Pulmonary artery endothelial cell (primary cell): ENCODE measurements at regions not wholly inside any gene's neighbourhood (a gene's known extent, or its start where the extent isn't known, plus 50 kb on each side); places are given as distances from the start of the nearest gene placed in this dataset.
A peak's percentile ranks its signal among the peaks of the same experiment; 100 is the strongest.

Source experiments
- DNase-seq: peaks from one replicate; pipeline ENCODE4 v3.0.0-alpha.2; 2011; ENCODE audit warnings: low read depth, low spot score

DNA sequence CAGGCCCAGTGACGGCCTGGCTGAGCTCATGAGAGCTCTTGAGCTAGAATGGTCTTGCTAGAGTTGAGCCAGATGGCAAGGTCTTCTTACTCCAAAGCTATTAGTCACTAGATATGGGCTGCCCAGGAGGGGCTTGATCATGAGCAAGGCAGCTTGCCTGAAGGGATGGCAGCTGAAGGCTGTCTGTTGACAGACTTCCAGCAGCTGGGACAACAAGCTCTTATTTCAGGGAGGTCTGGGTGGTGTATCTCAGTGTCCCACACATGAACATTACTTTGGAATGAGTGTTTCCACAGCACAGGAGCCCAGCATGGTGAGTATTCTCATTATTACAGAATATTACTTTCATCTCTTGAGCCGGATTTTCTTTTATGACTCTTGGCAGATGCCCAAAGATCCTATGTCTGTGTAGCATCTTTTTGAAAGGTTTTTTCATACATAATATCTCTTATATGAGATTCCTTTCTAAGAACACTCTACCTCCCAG, 414.1 kb downstream of the ARHGEF28 start:
- DNase-seq, result no peak

DNA sequence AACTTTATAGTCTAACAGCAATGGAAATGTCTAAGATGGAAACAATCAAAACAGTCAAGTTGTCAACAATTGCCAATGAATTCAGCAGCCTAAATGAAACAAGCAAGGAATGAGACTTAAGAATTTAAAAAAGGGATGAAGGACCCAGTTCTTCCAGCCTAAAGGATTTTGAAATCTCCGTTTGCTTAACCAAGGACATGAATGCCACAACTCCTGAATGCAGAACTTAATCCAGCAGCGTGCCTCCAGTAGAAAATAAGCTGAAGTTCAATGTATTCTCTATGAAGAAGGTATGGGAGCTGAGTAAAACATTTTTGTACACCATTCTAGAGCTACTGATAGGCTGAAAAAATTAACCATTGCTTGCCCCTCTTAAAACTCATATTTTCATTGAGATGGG, 411.3 kb downstream of the ARHGEF28 start:
- no peak for DNase-seq

GRCh38 chr5:74035521-74035937, 409.5 kb downstream of the ARHGEF28 start:
- DNase-seq, result peak; percentile 15

DNA sequence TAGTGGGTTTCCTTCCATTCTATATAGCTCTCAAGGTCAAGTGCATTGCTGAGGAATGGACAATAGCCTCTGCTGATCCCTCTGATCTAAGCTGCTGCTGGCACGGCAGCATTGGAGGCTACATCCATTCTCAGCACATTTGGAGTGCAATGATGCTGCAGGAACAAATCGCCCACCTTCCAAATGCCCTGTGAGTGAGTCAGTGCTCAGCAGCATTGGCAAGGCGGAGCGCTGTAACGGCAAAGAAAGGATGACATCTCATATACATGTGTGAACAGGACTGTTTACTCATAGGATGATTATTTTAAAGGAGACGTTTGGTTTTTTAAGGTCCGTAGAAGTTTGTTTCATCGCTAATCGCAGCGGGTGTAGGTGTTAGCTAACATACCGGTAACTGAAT, 408.7 kb downstream of the ARHGEF28 start:
- no peak for DNase-seq

DNA sequence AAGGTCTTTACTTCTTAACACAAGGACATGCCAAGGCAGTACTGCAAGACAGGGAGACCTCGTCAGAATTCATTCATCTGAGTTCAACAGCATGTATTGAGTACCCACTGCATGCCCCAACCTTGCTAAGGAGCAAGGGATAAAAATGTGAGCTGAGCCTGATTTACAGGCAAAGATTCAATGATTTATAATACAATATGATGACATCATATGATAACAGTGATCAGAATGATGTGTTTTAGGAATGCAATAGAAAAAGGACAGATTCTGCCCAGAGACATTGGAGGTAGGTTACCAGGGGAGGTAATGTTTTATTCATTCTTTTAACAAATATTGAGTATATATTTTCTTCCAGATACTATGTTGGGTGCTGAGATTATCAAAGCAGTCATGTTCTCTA, 406.6 kb downstream of the ARHGEF28 start:
- no peak for DNase-seq

DNA sequence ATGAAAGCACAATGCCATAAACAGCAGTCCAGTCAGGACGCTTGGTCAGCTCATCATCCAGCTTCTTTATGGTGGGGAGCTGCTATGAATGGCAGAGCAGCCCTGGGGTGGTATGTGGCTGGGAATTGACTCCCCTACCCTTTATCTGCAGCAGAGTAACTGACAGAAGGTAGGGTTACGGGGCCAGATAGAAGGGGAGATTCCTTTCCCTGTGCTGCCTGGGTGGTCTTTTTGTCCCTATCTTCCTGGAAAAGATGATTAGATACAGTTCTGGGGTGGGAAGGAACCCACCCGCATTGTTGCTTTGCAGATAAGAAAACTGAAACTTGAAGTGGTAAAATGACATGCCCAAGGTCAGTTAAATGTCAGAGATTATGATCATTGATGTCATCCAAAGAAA, 405.5 kb downstream of the ARHGEF28 start:
- DNase-seq, result no peak

- DNase-seq, result no peak
Measured at GRCh38 chr5:74030821-74031220, 404.8 kb downstream of the ARHGEF28 start.

DNA sequence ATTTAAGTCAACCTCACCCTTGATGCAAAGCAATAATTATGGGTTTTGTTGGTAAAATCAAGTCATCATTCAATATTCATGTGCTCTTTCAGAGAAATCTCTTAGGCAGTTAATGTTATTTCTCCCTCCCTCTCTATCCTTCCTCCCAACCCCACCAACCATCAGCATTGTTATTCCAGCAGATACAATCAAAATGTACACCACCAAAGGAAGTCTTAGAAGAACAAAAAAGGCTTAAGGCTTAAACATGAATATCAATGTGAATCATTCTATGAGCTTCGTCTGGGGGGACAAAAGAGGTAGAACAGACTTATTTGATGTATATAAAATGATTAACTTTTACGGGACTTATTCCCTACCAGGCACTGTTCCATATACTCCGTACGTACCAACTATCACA, 404.4 kb downstream of the ARHGEF28 start:
- DNase-seq, result no peak

- no peak for DNase-seq
Measured at GRCh38 chr5:74028976-74029375, 403.0 kb downstream of the ARHGEF28 start.

GRCh38 chr5:74028406-74028805, 402.4 kb downstream of the ARHGEF28 start:
- no peak for DNase-seq

- no peak for DNase-seq
Measured at GRCh38 chr5:74027732-74028338, 401.8 kb downstream of the ARHGEF28 start.

- no peak for DNase-seq
Measured at GRCh38 chr5:74026310-74026709, 400.3 kb downstream of the ARHGEF28 start.

GRCh38 chr5:74021126-74021525, 395.1 kb downstream of the ARHGEF28 start:
- no peak for DNase-seq

- DNase-seq, result no peak
Measured at GRCh38 chr5:74020503-74020902, 394.5 kb downstream of the ARHGEF28 start.

GRCh38 chr5:74019923-74020322, 393.9 kb downstream of the ARHGEF28 start:
- no peak for DNase-seq

GRCh38 chr5:74017786-74018211, 391.8 kb downstream of the ARHGEF28 start:
- no peak for DNase-seq

GRCh38 chr5:74017112-74017511, 391.1 kb downstream of the ARHGEF28 start:
- DNase-seq, result no peak

- no peak for DNase-seq
Measured at GRCh38 chr5:74016373-74016772, 390.4 kb downstream of the ARHGEF28 start.

GRCh38 chr5:74015716-74016115, 389.7 kb downstream of the ARHGEF28 start:
- no peak for DNase-seq

GRCh38 chr5:74013222-74013621, 387.2 kb downstream of the ARHGEF28 start:
- DNase-seq, result no peak

DNA sequence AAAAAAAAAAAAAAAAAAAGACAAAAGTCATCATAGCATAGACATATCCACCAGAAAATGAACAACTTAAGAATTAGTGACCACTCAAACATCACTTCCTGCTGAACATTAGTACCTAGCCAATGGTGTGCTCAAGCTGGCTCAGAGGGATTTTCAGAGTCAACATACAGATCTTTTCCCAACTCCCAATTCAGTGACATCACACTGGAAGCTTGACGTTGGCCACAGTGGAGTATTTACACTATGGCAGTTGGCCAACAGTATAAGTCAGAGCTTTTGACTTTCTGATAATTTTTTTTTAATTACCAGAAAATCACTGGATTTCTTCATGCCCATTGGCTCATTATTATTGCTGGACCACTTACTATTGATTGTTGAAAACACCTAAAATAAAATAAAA, 383.5 kb downstream of the ARHGEF28 start:
- DNase-seq, result no peak

- DNase-seq, result no peak
Measured at GRCh38 chr5:74007193-74007592, 381.2 kb downstream of the ARHGEF28 start.

DNA sequence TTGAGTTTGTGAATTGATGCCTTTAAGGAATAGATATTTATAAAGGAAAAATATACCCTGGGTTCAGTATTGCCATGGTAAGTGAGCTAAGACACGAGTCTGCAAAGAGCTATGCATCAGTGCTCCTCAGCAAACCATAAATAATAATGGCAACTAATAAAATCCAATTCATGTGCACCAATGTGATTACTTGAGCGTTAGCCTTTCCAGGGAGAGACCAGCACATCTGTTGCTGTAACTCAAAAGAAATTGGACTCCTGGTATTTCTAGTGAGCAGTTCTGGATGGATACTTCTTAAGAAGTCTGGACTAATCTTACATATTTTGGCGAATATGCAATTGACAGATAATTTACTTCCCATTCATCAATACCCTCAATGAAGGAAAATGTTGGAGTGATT, 373.3 kb downstream of the ARHGEF28 start:
- DNase-seq, result no peak

DNA sequence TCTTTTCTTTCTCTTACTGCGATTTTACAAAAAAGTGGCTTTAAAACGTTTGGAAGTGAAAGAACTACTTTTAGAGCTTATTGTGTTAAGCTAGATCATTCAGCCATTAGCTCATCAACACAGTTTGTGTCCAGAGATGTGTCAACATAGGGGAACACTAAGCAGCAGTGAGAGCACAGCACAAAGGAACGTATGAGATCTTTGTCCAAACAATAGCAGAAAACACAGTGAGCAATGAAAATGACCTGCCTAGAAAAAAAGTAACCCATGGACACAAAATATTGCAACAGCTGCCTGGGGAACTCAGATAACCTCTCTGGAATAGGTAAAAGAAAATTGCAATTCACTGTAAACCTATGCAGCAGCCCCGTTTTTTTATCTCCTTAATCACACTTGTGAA, 372.5 kb downstream of the ARHGEF28 start:
- DNase-seq, result no peak
